ENCODE measurements at regions not wholly inside any gene's neighbourhood (a gene's known extent, or its start where the extent isn't known, plus 50 kb on each side); places are given as distances from the start of the nearest gene placed in this dataset.
A peak's percentile ranks its signal among the peaks of the same experiment; 100 is the strongest.

DNA sequence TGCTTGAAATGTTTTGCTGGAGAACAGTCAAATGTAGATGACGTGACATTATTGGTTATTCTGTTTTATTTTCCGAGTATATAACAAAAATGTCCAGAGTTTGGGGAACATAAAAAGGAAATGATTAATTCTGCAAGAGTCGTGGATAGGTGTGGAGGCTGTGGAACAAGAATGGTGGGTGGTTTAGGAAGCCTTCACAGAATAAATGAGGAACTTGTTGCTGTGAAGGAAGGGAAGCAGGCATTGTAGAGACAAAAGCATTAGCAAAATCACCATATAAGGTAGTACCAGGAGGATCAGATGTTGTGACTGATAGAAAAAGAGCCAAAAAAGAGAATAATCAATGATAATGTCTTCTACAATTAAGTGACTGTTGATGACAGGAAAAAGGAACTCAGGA lies 66.2 kb upstream of the CNTLN start:
- H3K4me1 ChIP-seq (ENCODE audit: control insufficient read depth in 4 of 4, insufficient read depth in 4 of 4, low read length in 3 of 4), result no peaks in the 10 kb centered on the region
- no peaks in the 10 kb centered on the region for H3K36me3 ChIP-seq (ENCODE audit: control insufficient read depth in 4 of 4, insufficient read depth in 3 of 4, low read depth in 1 of 4, low read length in 3 of 4)
- 77% methylated on average over 3 of the region's 3 CpGs for WGBS
- no peaks in the 10 kb centered on the region for H3K9me3 ChIP-seq (ENCODE audit: control insufficient read depth in 4 of 4, low read length in 3 of 4)
- H3K4me3 ChIP-seq (ENCODE audit: low read depth in 1 of 3, low read length in 3 of 3), result no peak overlapping the region
- H3K27me3 ChIP-seq (ENCODE audit: control insufficient read depth in 4 of 4, insufficient read depth in 4 of 4, low read length in 3 of 4), result no peaks in the 10 kb centered on the region
- H3K27ac ChIP-seq (ENCODE audit: low read depth in 1 of 2, low read length in 2 of 2), result no peak overlapping the region
- no peak overlapping the region for H3K9ac ChIP-seq (ENCODE audit: low read depth in 1 of 2, low read length in 2 of 2)
- no peak for DNase-seq (ENCODE audit: low spot score)
- no peak for TF ChIP-seq FOXA2 (IDR thresholded peaks at IDR 0.05)
- no peak for TF ChIP-seq YY1 (IDR thresholded peaks at IDR 0.05)
- TF ChIP-seq, protein P1, sequence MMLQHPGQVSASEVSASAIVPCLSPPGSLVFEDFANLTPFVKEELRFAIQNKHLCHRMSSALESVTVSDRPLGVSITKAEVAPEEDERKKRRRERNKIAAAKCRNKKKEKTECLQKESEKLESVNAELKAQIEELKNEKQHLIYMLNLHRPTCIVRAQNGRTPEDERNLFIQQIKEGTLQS (IDR thresholded peaks at IDR 0.05), result no peak
- no peak for TF ChIP-seq GABPA (IDR thresholded peaks at IDR 0.05 in 1 of 2, conservative IDR thresholded peaks at IDR 0.05 in 1 of 2)
- TF ChIP-seq SP1 (IDR thresholded peaks at IDR 0.05), result no peak
- TF ChIP-seq CTCF (IDR thresholded peaks at IDR 0.05; ENCODE audit: low read depth, low read length, missing input control), result no peak
- no peak for TF ChIP-seq EGR1 (IDR thresholded peaks at IDR 0.05; ENCODE audit: low read depth in 2 of 2)
- TF ChIP-seq MAX (IDR thresholded peaks at IDR 0.05), result no peak
- no peak for TF ChIP-seq HNF4G (IDR thresholded peaks at IDR 0.05)
- no peak for TF ChIP-seq JUND (IDR thresholded peaks at IDR 0.05)
- TF ChIP-seq FOXA1 (IDR thresholded peaks at IDR 0.05), result no peak
- TF ChIP-seq RAD21 (IDR thresholded peaks at IDR 0.05), result no peak
- TF ChIP-seq RXRA (IDR thresholded peaks at IDR 0.05), result no peak

GRCh38 chr9:17065062-17065461 lies 69.8 kb upstream of the CNTLN start:
- DNase-seq (ENCODE audit: low spot score), result no peak
- peak; percentile 38 for TF ChIP-seq FOXA2 (IDR thresholded peaks at IDR 0.05)
- TF ChIP-seq CTCF (IDR thresholded peaks at IDR 0.05; ENCODE audit: low read depth, low read length, missing input control), result no peak
- peak; percentile 21 for TF ChIP-seq FOXA1 (IDR thresholded peaks at IDR 0.05)
- TF ChIP-seq HNF4A (conservative IDR thresholded peaks at IDR 0.05), result peak in 1 of 2 donors; percentile 8
- 35% methylated on average over 1 of the region's 1 CpG for WGBS
- H3K9me3 ChIP-seq (ENCODE audit: control insufficient read depth in 4 of 4, low read length in 3 of 4), result no peaks in the 10 kb centered on the region
- no peaks in the 10 kb centered on the region for H3K4me1 ChIP-seq (ENCODE audit: control insufficient read depth in 4 of 4, insufficient read depth in 4 of 4, low read length in 3 of 4)
- no peak overlapping the region for H3K27ac ChIP-seq (ENCODE audit: low read depth in 1 of 2, low read length in 2 of 2)
- H3K9ac ChIP-seq (ENCODE audit: low read depth in 1 of 2, low read length in 2 of 2), result no peak overlapping the region
- H3K27me3 ChIP-seq (ENCODE audit: control insufficient read depth in 4 of 4, insufficient read depth in 4 of 4, low read length in 3 of 4), result no peaks in the 10 kb centered on the region
- H3K4me3 ChIP-seq (ENCODE audit: low read depth in 1 of 3, low read length in 3 of 3), result no peak overlapping the region
- H3K36me3 ChIP-seq (ENCODE audit: control insufficient read depth in 4 of 4, insufficient read depth in 3 of 4, low read depth in 1 of 4, low read length in 3 of 4), result no peaks in the 10 kb centered on the region

DNA sequence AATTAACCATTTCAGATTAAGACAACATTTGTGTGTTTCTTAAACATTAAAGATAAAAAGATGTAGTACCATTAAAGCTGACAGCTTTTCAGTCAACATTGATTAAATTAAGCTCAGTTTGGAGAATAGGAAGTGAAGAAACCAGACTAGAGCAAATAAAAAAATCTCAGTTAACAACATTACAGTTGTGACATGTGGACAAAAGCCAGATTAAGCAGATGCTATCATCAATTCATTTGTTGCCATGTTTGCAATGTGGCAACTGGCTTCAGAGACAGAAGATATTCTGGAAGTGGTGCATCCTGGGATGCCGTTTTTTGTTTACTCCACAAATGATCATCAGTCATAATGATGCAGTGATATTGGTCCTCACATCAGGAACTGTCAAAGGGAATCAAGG lies 70.3 kb upstream of the CNTLN start:
- no peaks in the 10 kb centered on the region for H3K9me3 ChIP-seq (ENCODE audit: control insufficient read depth in 4 of 4, low read length in 3 of 4)
- no peak overlapping the region for H3K4me3 ChIP-seq (ENCODE audit: low read depth in 1 of 3, low read length in 3 of 3)
- H3K9ac ChIP-seq (ENCODE audit: low read depth in 1 of 2, low read length in 2 of 2), result no peak overlapping the region
- WGBS, result 22% methylated on average over 1 of the region's 1 CpG
- no peak for DNase-seq (ENCODE audit: low spot score)
- peaks cover 0 to under 1% (median 0%) of the 10 kb centered on the region in 4 donors for H3K4me1 ChIP-seq (ENCODE audit: control insufficient read depth in 4 of 4, insufficient read depth in 4 of 4, low read length in 3 of 4)
- no peaks in the 10 kb centered on the region for H3K27me3 ChIP-seq (ENCODE audit: control insufficient read depth in 4 of 4, insufficient read depth in 4 of 4, low read length in 3 of 4)
- no peak overlapping the region for H3K27ac ChIP-seq (ENCODE audit: low read depth in 1 of 2, low read length in 2 of 2)
- no peaks in the 10 kb centered on the region for H3K36me3 ChIP-seq (ENCODE audit: control insufficient read depth in 4 of 4, insufficient read depth in 3 of 4, low read depth in 1 of 4, low read length in 3 of 4)
- TF ChIP-seq, protein P1 (IDR thresholded peaks at IDR 0.05), result no peak
- TF ChIP-seq RXRA (IDR thresholded peaks at IDR 0.05) (peak in 1 of 2 donors; percentile 14), FOXA2 (IDR thresholded peaks at IDR 0.05) (peak; percentile 8)
